ENCODE measurements at regions not wholly inside any gene's neighbourhood (a gene's known extent, or its start where the extent isn't known, plus 50 kb on each side); places are given as distances from the start of the nearest gene placed in this dataset.

GRCh38 chr10:101284744-101285463, 55.6 kb upstream of the LBX1 start:
- H3K27ac ChIP-seq = no peak overlapping the region
- no peak for TF ChIP-seq CTCF (IDR thresholded peaks at IDR 0.05 in 4 of 5, conservative IDR thresholded peaks at IDR 0.05 in 1 of 5)
- TF ChIP-seq POLR2A (IDR thresholded peaks at IDR 0.05) = no peak
- in situ Hi-C loops (cut with MboI; ENCODE audit: low sequenced_read_pairs in 4 of 4) = no loop called here
- DNase-seq = no peak
- peaks cover 16 to 17% (median 16%) of the 10 kb centered on the region in 3 donors for H3K27me3 ChIP-seq
- H3K4me1 ChIP-seq = no peaks in the 10 kb centered on the region
- H3K36me3 ChIP-seq = no peaks in the 10 kb centered on the region
- intact Hi-C loops (cut with DNase I; ENCODE audit: low total_unique reads) = no loop called here
- ATAC-seq = no peak
- no peaks in the 10 kb centered on the region for H3K9me3 ChIP-seq
- H3K4me3 ChIP-seq = peak overlapping the region in 1 of 4 donors; percentile 36

- DNase-seq = no peak
Measured at GRCh38 chr10:101285519-101286070, 56.3 kb upstream of the LBX1 start.

GRCh38 chr10:101286248-101287046, 57.2 kb upstream of the LBX1 start:
- TF ChIP-seq CTCF (IDR thresholded peaks at IDR 0.05 in 4 of 5, conservative IDR thresholded peaks at IDR 0.05 in 1 of 5) (no peak), POLR2A (IDR thresholded peaks at IDR 0.05) (no peak)
- no peak overlapping the region for H3K27ac ChIP-seq
- H3K36me3 ChIP-seq = no peaks in the 10 kb centered on the region
- in situ Hi-C loops (cut with MboI; ENCODE audit: low sequenced_read_pairs in 4 of 4) (no loop called here), intact Hi-C loops (cut with DNase I; ENCODE audit: low total_unique reads) (no loop called here)
- DNase-seq (no peak), ATAC-seq (no peak)
- peaks cover 0 to 4% of the 10 kb centered on the region in 2 donors for H3K4me1 ChIP-seq
- no peaks in the 10 kb centered on the region for H3K9me3 ChIP-seq
- peaks cover 16 to 17% (median 16%) of the 10 kb centered on the region in 3 donors for H3K27me3 ChIP-seq
- H3K4me3 ChIP-seq = no peak overlapping the region

More at GRCh38 chr10:101285519-101286070, 56.3 kb upstream of the LBX1 start:
- no peaks in the 10 kb centered on the region for H3K9me3 ChIP-seq
- no peak for ATAC-seq
- intact Hi-C loops (cut with DNase I; ENCODE audit: low total_unique reads) = no loop called here
- in situ Hi-C loops (cut with MboI; ENCODE audit: low sequenced_read_pairs in 4 of 4) = no loop called here
- peaks cover 16 to 17% (median 16%) of the 10 kb centered on the region in 3 donors for H3K27me3 ChIP-seq
- no peak overlapping the region for H3K27ac ChIP-seq
- no peaks in the 10 kb centered on the region for H3K4me1 ChIP-seq
- no peak overlapping the region for H3K4me3 ChIP-seq
- TF ChIP-seq CTCF (IDR thresholded peaks at IDR 0.05 in 4 of 5, conservative IDR thresholded peaks at IDR 0.05 in 1 of 5) (no peak), POLR2A (IDR thresholded peaks at IDR 0.05) (no peak)
- no peaks in the 10 kb centered on the region for H3K36me3 ChIP-seq

GRCh38 chr10:101287183-101287996, 58.1 kb upstream of the LBX1 start:
- Histone ChIP-seq H3K27ac (no peak overlapping the region), H3K36me3 (no peaks in the 10 kb centered on the region), H3K27me3 (peaks cover 16 to 17% (median 16%) of the 10 kb centered on the region in 3 donors), H3K4me3 (no peak overlapping the region), H3K4me1 (peaks cover 0 to 5% of the 10 kb centered on the region in 2 donors), H3K9me3 (no peaks in the 10 kb centered on the region)
- DNase-seq = no peak
- TF ChIP-seq CTCF (IDR thresholded peaks at IDR 0.05 in 4 of 5, conservative IDR thresholded peaks at IDR 0.05 in 1 of 5) = no peak
- no peak for TF ChIP-seq POLR2A (IDR thresholded peaks at IDR 0.05)
- intact Hi-C loops (cut with DNase I; ENCODE audit: low total_unique reads) (no loop called here), in situ Hi-C loops (cut with MboI; ENCODE audit: low sequenced_read_pairs in 4 of 4) (no loop called here)
- ATAC-seq = no peak

Data from gastrocnemius medialis (tissue), 4 donors.